Brain microvascular endothelial cell (primary cell): ENCODE measurements at regions not wholly inside any gene's neighbourhood (a gene's known extent, or its start where the extent isn't known, plus 50 kb on each side); places are given as distances from the start of the nearest gene placed in this dataset.
"Not testable (repeated sequence)": the region's sequence is repeated elsewhere in the genome, so short reads cannot be mapped to it uniquely, and the experiment has no call there.

ENCODE experiments used
- DNase-seq: peaks from one replicate; pipeline ENCODE4 v3.0.0-alpha.2; 2020
- H3K27ac ChIP-seq: fragments of 250-450 bp; sonication (Bioruptor Pico); 2 replicates; pipeline ENCODE4 v1.5.1; 2020; ENCODE audit warnings: mild to moderate bottlenecking, moderate library complexity
- H3K27me3 ChIP-seq: fragments of 250-450 bp; sonication (Bioruptor Pico); replicated peaks from 2 replicates; pipeline ENCODE4 v1.5.1; 2020; ENCODE audit warnings: mild to moderate bottlenecking
- H3K36me3 ChIP-seq: fragments of 250-450 bp; sonication (Bioruptor Pico); replicated peaks from 2 replicates; pipeline ENCODE4 v1.5.1; 2020; ENCODE audit warnings: mild to moderate bottlenecking
- H3K4me3 ChIP-seq: 2 replicates; pipeline ENCODE4 v1.5.1; 2011; ENCODE audit warnings: low read depth, mild to moderate bottlenecking, control low read depth, low read length, moderate library complexity
- in situ Hi-C: cut with HindIII; loops from 2 replicates; pipeline ENCODE4 v1.10.0; 2017; ENCODE audit warnings: low sequenced_read_pairs, low pct_ligation_motif_present
- TF ChIP-seq, protein P1 (sequence below): IDR thresholded peaks from 2 replicates; pipeline ENCODE4 v1.5.1; 2011; ENCODE audit warnings: low read depth, mild to moderate bottlenecking, moderate library complexity, low read length, control low read depth, inconsistent platforms; ENCODE audit errors: missing control alignments

DNA sequence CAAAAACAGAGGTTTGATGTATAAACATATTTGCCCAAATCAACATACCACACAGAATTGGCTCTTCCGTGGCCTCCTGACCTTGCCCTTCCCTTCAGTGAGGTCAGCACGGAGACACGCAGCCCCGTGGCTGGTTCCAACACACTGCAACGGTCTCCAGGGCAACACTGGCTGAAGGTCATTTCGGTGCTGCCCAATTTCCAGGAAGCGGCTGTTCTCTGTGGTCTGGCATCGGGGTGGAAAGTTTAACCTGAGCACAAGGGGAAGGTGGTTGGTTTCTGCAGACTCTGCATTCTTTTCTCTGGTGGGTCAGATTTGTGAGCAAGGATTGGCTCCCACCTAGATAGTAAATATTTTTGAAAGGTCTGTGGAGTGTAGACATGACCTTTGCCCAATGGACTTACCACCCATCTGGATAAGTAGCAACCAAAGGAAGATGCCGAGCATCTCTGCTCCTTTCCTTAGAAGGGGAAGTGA lies 177.6 kb upstream of the PHACTR1 start:
- Histone ChIP-seq H3K27ac (no peak overlapping the region), H3K27me3 (no peaks in the 10 kb centered on the region), H3K4me3 (no peak overlapping the region), H3K36me3 (no peaks in the 10 kb centered on the region)
- TF ChIP-seq, protein P1, sequence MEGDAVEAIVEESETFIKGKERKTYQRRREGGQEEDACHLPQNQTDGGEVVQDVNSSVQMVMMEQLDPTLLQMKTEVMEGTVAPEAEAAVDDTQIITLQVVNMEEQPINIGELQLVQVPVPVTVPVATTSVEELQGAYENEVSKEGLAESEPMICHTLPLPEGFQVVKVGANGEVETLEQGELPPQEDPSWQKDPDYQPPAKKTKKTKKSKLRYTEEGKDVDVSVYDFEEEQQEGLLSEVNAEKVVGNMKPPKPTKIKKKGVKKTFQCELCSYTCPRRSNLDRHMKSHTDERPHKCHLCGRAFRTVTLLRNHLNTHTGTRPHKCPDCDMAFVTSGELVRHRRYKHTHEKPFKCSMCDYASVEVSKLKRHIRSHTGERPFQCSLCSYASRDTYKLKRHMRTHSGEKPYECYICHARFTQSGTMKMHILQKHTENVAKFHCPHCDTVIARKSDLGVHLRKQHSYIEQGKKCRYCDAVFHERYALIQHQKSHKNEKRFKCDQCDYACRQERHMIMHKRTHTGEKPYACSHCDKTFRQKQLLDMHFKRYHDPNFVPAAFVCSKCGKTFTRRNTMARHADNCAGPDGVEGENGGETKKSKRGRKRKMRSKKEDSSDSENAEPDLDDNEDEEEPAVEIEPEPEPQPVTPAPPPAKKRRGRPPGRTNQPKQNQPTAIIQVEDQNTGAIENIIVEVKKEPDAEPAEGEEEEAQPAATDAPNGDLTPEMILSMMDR, result no peak
- in situ Hi-C loops, result no loop called here
- DNase-seq, result peak; percentile 47

DNA sequence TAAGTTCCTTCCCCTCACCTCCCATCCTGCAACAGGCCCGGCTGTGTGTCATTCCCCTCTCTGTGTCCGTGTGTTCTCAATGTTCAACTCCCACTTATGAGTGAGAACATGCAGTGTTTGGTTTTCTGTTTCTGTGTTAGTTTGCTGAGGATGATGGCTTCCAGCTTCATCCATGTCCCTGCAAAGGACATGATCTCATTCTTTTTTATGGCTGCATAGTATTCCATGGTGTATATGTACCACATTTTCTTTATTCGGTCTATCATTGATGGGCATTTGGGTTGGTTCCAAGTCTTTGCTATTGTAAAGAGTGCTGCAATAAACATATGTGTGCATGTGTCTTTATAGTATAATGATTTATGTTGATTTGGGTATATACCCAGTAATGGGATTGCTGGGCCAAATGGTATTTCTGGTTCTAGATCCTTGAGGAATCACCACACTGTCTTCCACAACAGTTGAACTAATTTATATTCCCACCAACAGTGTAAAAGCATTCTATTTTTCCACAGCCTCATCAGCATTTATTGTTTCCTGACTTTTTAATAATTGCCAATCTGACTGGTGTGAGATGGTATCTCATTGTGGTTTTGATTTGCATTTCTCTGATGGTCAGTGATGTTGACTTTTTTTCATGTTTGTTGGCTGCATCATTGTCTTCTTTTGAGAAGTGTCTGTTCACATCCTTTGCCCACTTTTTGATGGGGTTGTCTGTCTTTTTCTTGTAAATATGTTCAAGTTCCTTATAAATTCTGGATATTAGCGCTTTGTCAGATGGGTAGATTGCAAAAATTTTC lies 174.1 kb upstream of the PHACTR1 start:
- DNase-seq, H3K36me3 ChIP-seq, H3K4me3 ChIP-seq, H3K27me3 ChIP-seq, in situ Hi-C loops, H3K27ac ChIP-seq: not testable (repeated sequence)

DNA sequence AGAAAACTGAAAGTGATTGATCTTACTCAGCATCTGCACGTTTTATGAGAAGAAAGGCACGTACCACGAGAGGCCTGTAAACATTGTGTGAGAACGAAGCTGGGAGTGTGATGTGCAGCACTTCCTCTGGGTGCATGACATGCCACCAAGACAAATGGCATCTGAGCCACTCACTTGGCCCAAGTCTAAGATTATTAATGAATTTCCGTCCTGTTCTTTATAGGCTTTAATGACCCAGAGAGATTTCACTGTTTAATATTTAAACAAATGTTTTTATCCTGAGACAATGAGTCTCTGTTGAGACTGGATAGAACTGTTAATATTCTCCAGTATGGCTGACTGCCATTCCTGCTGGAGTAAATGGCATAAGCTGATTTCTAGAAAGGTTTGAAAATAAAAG lies 172.6 kb upstream of the PHACTR1 start:
- TF ChIP-seq, protein P1, result no peak
- Histone ChIP-seq H3K27me3 (no peaks in the 10 kb centered on the region), H3K36me3 (no peaks in the 10 kb centered on the region), H3K27ac (no peak overlapping the region), H3K4me3 (no peak overlapping the region)
- in situ Hi-C loops, result no loop called here
- DNase-seq, result no peak

DNA sequence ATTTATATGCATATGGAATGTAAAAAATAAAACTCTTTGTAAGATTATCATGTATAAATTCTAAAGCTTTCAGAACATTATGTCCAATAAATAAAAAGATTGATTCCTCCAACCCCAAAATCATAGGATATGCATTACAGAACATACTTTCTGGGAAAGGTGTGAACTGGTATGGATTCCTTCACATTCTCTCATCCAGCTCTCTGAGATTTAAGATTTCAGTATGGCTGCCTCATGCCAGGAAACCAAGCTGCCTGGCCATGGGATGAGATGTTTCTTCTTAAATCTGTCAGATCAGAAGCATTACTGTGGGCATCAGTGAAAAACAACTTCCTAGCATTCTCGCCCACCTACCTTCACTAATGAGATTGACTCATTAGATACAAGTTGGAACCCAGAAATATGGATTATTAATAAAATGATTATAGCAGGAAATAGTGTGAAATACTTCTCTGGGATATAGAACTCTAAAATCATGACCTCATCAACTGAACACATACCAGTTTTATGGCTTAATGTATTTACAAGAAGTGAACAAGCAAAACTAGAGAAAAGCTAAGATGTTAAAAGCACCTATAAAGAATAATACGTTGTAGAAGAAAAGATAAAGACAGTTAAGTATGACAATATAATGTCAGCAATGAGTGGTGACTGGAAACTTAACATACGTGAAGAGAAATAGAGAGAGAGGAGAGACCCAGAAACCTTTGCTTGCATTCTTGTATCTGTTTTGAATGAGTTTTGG lies 171.6 kb upstream of the PHACTR1 start:
- in situ Hi-C loops, result no loop called here
- DNase-seq, result no peak
- Histone ChIP-seq H3K27ac (no peak overlapping the region), H3K4me3 (no peak overlapping the region), H3K27me3 (no peaks in the 10 kb centered on the region), H3K36me3 (no peaks in the 10 kb centered on the region)
- TF ChIP-seq, protein P1, result no peak

DNA sequence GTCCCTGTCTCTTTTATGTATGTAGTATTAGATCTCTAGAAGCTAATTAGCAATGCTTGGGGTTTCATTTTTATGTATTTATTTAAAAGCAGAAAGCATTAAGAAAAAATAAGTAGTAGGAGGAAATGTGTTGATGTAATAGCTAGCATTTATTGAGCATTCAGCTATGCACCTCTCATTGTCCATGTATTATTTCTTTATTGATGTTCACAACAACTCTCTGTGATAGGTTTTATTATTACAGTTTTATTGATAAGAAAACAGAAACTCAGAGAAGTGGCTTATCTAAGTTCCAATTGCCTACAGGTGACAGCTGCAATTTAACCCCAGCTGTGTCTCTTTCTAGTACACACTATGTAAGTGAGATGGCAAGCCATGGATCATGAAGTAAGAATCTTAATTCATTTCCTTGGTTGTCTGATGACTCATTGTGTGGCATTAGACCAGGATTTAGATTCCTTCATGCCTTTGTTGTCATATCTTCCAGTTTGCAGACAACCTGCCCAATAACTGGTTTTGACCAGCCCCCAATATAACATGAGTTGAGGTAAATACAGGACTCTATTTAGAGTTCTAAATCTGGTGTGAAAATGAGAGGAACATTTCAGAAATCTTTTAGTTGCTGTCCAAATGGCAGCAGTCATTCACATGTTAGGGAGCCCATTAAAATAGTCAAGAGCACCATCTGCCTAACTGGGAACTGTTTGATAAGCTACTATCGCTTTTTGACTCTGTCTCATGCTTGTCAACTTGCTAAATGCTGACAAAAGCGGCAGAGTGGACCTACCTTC lies 170.8 kb upstream of the PHACTR1 start:
- peak; percentile 71 for DNase-seq
- TF ChIP-seq, protein P1, result no peak
- Histone ChIP-seq H3K27me3 (no peaks in the 10 kb centered on the region), H3K27ac (no peak overlapping the region), H3K4me3 (no peak overlapping the region), H3K36me3 (no peaks in the 10 kb centered on the region)
- in situ Hi-C loops, result no loop called here
